ENCODE measurements at regions not wholly inside any gene's neighbourhood (a gene's known extent, or its start where the extent isn't known, plus 50 kb on each side); places are given as distances from the start of the nearest gene placed in this dataset.
"Not testable (repeated sequence)": the region's sequence is repeated elsewhere in the genome, so short reads cannot be mapped to it uniquely, and the experiment has no call there.

DNA sequence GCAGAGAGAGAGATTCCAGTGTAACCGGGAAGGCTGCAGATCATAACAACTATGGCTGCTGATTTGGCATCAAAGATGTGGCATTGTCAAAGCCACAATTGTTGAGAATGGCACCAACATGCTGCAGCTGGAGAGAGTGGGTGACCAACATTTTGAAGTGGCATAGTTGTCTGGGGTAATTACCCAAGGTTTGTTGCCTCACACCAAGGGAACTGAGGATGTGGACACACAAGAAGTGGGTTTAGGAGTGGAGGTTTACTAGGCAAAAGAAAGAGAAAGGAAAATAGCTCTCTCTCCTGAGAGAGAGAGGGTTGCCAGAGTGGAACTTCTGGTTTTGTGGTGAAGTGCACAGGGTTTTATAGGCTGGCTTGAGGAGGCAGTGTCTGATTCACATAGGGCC lies 126.6 kb downstream of the FAM72C start:
- TF ChIP-seq, protein P1, sequence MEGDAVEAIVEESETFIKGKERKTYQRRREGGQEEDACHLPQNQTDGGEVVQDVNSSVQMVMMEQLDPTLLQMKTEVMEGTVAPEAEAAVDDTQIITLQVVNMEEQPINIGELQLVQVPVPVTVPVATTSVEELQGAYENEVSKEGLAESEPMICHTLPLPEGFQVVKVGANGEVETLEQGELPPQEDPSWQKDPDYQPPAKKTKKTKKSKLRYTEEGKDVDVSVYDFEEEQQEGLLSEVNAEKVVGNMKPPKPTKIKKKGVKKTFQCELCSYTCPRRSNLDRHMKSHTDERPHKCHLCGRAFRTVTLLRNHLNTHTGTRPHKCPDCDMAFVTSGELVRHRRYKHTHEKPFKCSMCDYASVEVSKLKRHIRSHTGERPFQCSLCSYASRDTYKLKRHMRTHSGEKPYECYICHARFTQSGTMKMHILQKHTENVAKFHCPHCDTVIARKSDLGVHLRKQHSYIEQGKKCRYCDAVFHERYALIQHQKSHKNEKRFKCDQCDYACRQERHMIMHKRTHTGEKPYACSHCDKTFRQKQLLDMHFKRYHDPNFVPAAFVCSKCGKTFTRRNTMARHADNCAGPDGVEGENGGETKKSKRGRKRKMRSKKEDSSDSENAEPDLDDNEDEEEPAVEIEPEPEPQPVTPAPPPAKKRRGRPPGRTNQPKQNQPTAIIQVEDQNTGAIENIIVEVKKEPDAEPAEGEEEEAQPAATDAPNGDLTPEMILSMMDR (IDR thresholded peaks at IDR 0.05): not testable (repeated sequence)
- not testable (repeated sequence) for TF ChIP-seq POLR2AphosphoS5 (IDR thresholded peaks at IDR 0.05)
